ENCODE measurements at regions not wholly inside any gene's neighbourhood (a gene's known extent, or its start where the extent isn't known, plus 50 kb on each side); places are given as distances from the start of the nearest gene placed in this dataset.

- ATAC-seq (ENCODE audit: low read depth in 2 of 2) (no peak), DNase-seq (no peak)
- Mint-ChIP-seq H3K36me3 (no peaks in the 10 kb centered on the region), H3K4me1 (peaks cover 20 to 32% (median 23%) of the 10 kb centered on the region in 3 donors), H3K9me3 (peaks cover 0 to 2% (median 0%) of the 10 kb centered on the region in 7 donors), H3K27ac (no peak overlapping the region), H3K27me3 (peaks cover 0 to 18% (median 3%) of the 10 kb centered on the region in 3 donors), H3K4me3 (no peak overlapping the region)
These were observed 167.3 kb upstream of the TBC1D5 start for GRCh38 chr3:17909714-17910113.

- Mint-ChIP-seq H3K4me3 (no peak overlapping the region), H3K27me3 (peaks cover 0 to 18% (median 3%) of the 10 kb centered on the region in 3 donors), H3K9me3 (peaks cover 0 to 2% (median 0%) of the 10 kb centered on the region in 7 donors), H3K27ac (no peak overlapping the region), H3K4me1 (peaks cover 22 to 30% (median 23%) of the 10 kb centered on the region in 3 donors), H3K36me3 (no peaks in the 10 kb centered on the region)
- ATAC-seq (ENCODE audit: low read depth in 2 of 2) (no peak), DNase-seq (no peak)
These were observed 166.2 kb upstream of the TBC1D5 start for GRCh38 chr3:17908399-17909191.

GRCh38 chr3:17905996-17906395 lies 163.6 kb upstream of the TBC1D5 start:
- no peak for ATAC-seq (ENCODE audit: low read depth in 2 of 2)
- peaks cover 0 to 2% (median 0%) of the 10 kb centered on the region in 7 donors for H3K9me3 Mint-ChIP-seq
- DNase-seq = no peak

GRCh38 chr3:17901893-17902292 lies 159.5 kb upstream of the TBC1D5 start:
- peaks cover 0 to 11% (median 3%) of the 10 kb centered on the region in 3 donors for H3K27me3 Mint-ChIP-seq
- H3K4me1 Mint-ChIP-seq = peaks cover 19 to 21% (median 20%) of the 10 kb centered on the region in 3 donors
- H3K27ac Mint-ChIP-seq = peak overlapping the region in 1 of 6 donors; percentile 86
- H3K36me3 Mint-ChIP-seq = no peaks in the 10 kb centered on the region
- ATAC-seq (ENCODE audit: low read depth in 2 of 2) (peak; percentile 100), DNase-seq (peak; percentile 29)
- no peak overlapping the region for H3K4me3 Mint-ChIP-seq
- H3K9me3 Mint-ChIP-seq = no peaks in the 10 kb centered on the region

More at GRCh38 chr3:17905996-17906395, 163.6 kb upstream of the TBC1D5 start:
- peaks cover 25 to 26% (median 25%) of the 10 kb centered on the region in 3 donors for H3K4me1 Mint-ChIP-seq
- H3K4me3 Mint-ChIP-seq = no peak overlapping the region
- H3K36me3 Mint-ChIP-seq = no peaks in the 10 kb centered on the region
- H3K27me3 Mint-ChIP-seq = peaks cover 0 to 9% (median 3%) of the 10 kb centered on the region in 3 donors
- H3K27ac Mint-ChIP-seq = no peak overlapping the region

DNA sequence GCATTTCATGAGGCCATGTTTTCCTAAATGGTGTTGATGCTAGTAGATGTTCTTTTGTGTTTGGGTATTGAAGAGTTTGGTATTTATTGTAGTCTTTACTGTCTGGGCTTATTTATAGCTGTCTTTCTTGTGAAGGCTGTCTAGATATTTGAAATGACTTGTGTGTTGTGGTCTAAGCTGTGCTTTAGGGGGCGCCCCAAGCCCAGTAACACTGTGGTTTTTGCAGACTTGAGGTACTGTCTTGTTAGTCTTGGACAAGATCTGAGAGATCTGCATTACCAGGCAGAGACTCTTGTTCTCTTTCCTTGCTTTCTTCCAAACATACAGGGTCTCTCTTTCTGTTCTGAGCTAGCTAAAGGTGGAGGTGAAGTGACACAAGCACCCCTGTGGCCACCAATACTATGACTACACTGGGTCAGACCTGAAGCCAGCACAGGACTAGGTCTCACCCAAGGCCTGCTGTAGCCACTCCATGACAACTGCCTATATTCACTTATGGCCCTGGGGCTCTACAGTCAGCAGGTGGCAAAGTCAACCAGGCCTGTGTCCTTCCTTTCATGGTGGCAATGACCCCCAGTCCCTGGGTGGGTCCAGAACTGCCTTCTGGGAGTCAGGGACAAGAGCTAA lies 152.1 kb upstream of the TBC1D5 start:
- no peaks in the 10 kb centered on the region for H3K36me3 Mint-ChIP-seq
- peaks cover 0 to 4% (median 0%) of the 10 kb centered on the region in 3 donors for H3K4me1 Mint-ChIP-seq
- peak; percentile 40 to 74 for ATAC-seq (ENCODE audit: low read depth in 2 of 2)
- H3K4me3 Mint-ChIP-seq = no peak overlapping the region
- H3K27ac Mint-ChIP-seq = no peak overlapping the region
- no peaks in the 10 kb centered on the region for H3K9me3 Mint-ChIP-seq
- peak; percentile 46 for DNase-seq
- peaks cover 0 to 7% (median 0%) of the 10 kb centered on the region in 3 donors for H3K27me3 Mint-ChIP-seq

DNA sequence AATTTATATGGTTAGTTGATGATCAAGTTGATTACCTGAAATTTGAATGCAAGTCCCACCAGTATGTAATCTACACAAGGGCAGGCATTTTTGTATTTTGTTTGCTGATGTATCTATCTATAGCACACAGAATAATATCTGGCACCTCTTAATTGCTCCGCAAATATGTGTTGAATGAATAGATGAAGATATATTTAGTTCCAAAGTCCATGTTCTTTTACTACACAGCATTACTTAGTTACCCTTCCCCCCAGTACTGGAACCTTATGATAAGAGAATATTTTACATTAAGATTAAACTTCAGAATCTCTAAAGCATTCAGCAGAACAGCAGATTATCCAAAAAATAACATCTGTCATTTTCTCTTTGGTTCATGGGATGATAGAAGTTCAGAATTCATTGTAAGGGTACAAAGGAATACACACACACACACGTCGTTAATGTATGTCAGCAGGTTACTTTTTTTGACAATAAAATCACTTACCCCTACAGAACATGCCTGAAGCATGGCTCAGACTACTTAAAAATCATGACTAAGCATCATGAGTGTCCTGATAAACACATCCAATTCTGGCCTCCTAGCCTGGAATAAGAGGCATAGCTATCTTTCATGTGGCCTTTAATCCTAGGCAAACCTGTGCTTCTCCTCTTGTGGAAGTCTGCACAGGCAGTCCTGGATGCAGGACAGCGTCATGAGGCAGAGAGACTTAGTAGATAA lies 148.9 kb upstream of the TBC1D5 start:
- ATAC-seq (ENCODE audit: low read depth in 2 of 2) = no peak
- no peak for DNase-seq
- Mint-ChIP-seq H3K4me1 (peaks cover 0 to 4% (median 0%) of the 10 kb centered on the region in 3 donors), H3K9me3 (no peaks in the 10 kb centered on the region), H3K4me3 (peak overlapping the region in 1 of 8 donors; percentile 3), H3K27ac (no peak overlapping the region), H3K36me3 (no peaks in the 10 kb centered on the region), H3K27me3 (peaks cover 0 to 11% (median 5%) of the 10 kb centered on the region in 3 donors)

- ATAC-seq (ENCODE audit: low read depth in 2 of 2) = no peak
These were observed 143.6 kb upstream of the TBC1D5 start for GRCh38 chr3:17885986-17886385.

GRCh38 chr3:17882981-17883380 lies 140.6 kb upstream of the TBC1D5 start:
- ATAC-seq (ENCODE audit: low read depth in 2 of 2) (no peak), DNase-seq (no peak)
- no peak overlapping the region for H3K4me3 Mint-ChIP-seq
- H3K36me3 Mint-ChIP-seq = no peaks in the 10 kb centered on the region
- no peaks in the 10 kb centered on the region for H3K9me3 Mint-ChIP-seq
- H3K27ac Mint-ChIP-seq = no peak overlapping the region
- H3K27me3 Mint-ChIP-seq = peaks cover 0 to 11% (median 5%) of the 10 kb centered on the region in 3 donors
- no peaks in the 10 kb centered on the region for H3K4me1 Mint-ChIP-seq

More at GRCh38 chr3:17885986-17886385, 143.6 kb upstream of the TBC1D5 start:
- Mint-ChIP-seq H3K27ac (no peak overlapping the region), H3K9me3 (no peaks in the 10 kb centered on the region), H3K27me3 (peaks cover 0 to 11% (median 5%) of the 10 kb centered on the region in 3 donors), H3K4me3 (no peak overlapping the region), H3K4me1 (no peaks in the 10 kb centered on the region), H3K36me3 (no peaks in the 10 kb centered on the region)
- no peak for DNase-seq

GRCh38 chr3:17877299-17877698 lies 134.9 kb upstream of the TBC1D5 start:
- H3K4me3 Mint-ChIP-seq = no peak overlapping the region
- no peak for ATAC-seq (ENCODE audit: low read depth in 2 of 2)
- H3K9me3 Mint-ChIP-seq = no peaks in the 10 kb centered on the region
- H3K36me3 Mint-ChIP-seq = peaks cover 0 to 4% of the 10 kb centered on the region in 2 donors
- H3K27me3 Mint-ChIP-seq = no peaks in the 10 kb centered on the region
- H3K4me1 Mint-ChIP-seq = no peaks in the 10 kb centered on the region
- no peak overlapping the region for H3K27ac Mint-ChIP-seq
- DNase-seq = no peak

DNA sequence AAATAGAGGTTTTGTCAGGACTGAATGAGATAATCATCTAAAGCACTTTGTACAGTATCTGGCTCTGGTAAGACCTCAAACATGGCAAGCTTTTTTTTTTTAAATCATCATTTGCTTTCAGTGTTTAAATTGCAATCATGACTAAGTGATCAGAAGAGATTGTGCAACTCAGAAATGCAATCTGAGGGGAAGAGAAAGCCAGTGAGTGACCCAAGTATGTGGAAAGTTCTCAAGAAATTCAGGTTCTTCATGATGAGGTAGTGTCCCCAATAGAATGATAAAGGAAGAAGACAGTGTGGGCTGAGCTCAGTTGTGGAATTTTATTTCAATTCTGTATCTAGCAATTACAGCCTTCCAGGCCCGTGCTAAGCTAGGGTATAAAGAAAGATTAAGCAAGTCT lies 132.2 kb upstream of the TBC1D5 start:
- Mint-ChIP-seq H3K4me3 (no peak overlapping the region), H3K27me3 (no peaks in the 10 kb centered on the region), H3K9me3 (no peaks in the 10 kb centered on the region), H3K27ac (no peak overlapping the region), H3K4me1 (no peaks in the 10 kb centered on the region), H3K36me3 (peaks cover 0 to 4% of the 10 kb centered on the region in 2 donors)
- ATAC-seq (ENCODE audit: low read depth in 2 of 2) = no peak
- no peak for DNase-seq

GRCh38 chr3:17872457-17872856 lies 130.0 kb upstream of the TBC1D5 start:
- H3K9me3 Mint-ChIP-seq = no peaks in the 10 kb centered on the region
- H3K27me3 Mint-ChIP-seq = no peaks in the 10 kb centered on the region
- H3K4me1 Mint-ChIP-seq = no peaks in the 10 kb centered on the region
- H3K27ac Mint-ChIP-seq = peak overlapping the region in 1 of 6 donors; percentile 53
- DNase-seq (no peak), ATAC-seq (ENCODE audit: low read depth in 2 of 2) (no peak)
- H3K36me3 Mint-ChIP-seq = peaks cover 0 to 4% of the 10 kb centered on the region in 2 donors
- no peak overlapping the region for H3K4me3 Mint-ChIP-seq

DNA sequence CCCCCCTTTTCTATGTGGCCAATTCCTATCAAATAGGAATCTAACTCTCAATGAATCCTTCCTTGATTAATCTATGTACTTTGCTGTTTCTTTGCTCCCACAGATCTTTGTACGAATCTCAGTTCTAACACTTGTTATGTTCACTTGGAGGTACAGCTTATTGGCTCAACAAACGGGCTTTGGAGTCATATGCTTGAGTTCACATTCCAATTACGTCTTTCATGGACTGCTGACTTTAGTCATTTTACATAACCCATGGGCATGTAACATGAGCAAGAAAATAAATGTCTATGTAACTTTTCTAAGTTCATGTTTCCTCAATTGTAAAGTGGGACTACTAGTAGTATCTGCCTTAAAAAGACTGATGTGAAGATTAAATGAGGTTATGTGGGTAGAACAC lies 123.2 kb upstream of the TBC1D5 start:
- peaks cover 0 to 6% (median 0%) of the 10 kb centered on the region in 7 donors for H3K9me3 Mint-ChIP-seq
- H3K27ac Mint-ChIP-seq = no peak overlapping the region
- no peak for ATAC-seq (ENCODE audit: low read depth in 2 of 2)

DNA sequence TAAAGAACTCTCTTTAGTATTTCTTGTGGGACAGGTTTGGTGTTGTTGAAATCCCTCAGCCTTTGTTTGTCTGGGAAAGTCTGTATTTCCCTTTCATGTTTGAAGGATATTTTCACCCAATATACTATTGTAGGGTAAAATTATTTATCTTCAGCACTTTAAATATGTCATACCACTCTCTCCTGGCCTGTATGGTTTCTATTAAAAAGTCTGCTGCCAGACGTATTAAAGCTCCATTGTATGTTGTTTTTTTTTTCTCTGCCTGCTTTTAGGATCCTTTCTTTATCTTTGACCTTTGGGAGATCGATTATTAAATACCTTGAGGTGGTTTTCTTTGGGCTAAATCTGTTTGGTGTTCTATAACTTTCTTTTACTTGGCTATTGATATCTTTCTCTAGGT lies 119.0 kb upstream of the TBC1D5 start:
- no peaks in the 10 kb centered on the region for H3K4me1 Mint-ChIP-seq
- H3K27ac Mint-ChIP-seq = no peak overlapping the region
- H3K27me3 Mint-ChIP-seq = peaks cover 0 to 4% (median 4%) of the 10 kb centered on the region in 3 donors
- ATAC-seq (ENCODE audit: low read depth in 2 of 2) (no peak), DNase-seq (no peak)
- peaks cover 0 to 4% of the 10 kb centered on the region in 2 donors for H3K36me3 Mint-ChIP-seq
- peaks cover 0 to 6% (median 2%) of the 10 kb centered on the region in 7 donors for H3K9me3 Mint-ChIP-seq
- no peak overlapping the region for H3K4me3 Mint-ChIP-seq

More for the DNA sequence above, 123.2 kb upstream of the TBC1D5 start:
- Mint-ChIP-seq H3K4me3 (no peak overlapping the region), H3K36me3 (peaks cover 0 to 4% of the 10 kb centered on the region in 2 donors), H3K4me1 (no peaks in the 10 kb centered on the region), H3K27me3 (peaks cover 0 to 4% (median 4%) of the 10 kb centered on the region in 3 donors)
- no peak for DNase-seq

Measured in naive B cell (primary cell).